ENCODE measurements at regions not wholly inside any gene's neighbourhood (a gene's known extent, or its start where the extent isn't known, plus 50 kb on each side); places are given as distances from the start of the nearest gene placed in this dataset.
"Not testable (repeated sequence)": the region's sequence is repeated elsewhere in the genome, so short reads cannot be mapped to it uniquely, and the experiment has no call there.

DNA sequence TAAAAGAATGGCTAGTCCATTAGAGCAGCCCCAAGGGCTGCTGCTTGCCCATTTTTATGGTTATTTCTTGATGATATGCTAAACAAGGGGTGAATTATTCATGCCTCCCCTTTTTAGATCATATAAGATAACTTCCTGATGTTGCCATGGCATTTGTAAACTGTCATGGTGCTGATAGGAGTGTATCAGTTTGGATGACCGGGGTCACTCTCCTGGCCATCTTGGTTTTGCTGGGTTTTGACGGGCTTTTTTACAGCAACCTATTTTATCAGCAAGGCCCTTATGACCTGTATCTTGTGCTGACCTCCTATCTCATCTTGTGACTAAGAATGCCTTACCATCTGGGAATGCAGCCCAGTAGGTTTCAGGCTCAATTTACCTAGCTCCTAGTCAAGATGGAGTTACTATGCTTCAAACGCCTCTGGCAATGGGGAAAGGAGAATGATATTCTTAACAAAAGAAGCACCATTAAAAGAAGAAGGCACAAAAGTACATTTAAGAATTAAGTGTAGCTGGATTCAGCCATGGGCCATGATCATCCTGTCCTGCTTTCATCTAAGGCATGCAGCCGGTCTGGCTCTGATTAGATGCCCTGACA lies 1156.0 kb downstream of the PCDH9 start:
- Histone ChIP-seq H3K4me3 (replicated peaks in 1 of 3; ENCODE audit: insufficient read depth in 1 of 3, low read depth in 1 of 3, low read length in 3 of 3) (no peak overlapping the region), H3K4me2 (ENCODE audit: insufficient read depth, low read length) (no peak overlapping the region), H3K9me1 (replicated peaks; ENCODE audit: control insufficient read depth, extremely low read depth, insufficient read depth, low read length) (no peaks in the 10 kb centered on the region), H3K79me2 (ENCODE audit: control insufficient read depth, insufficient read depth, low read length) (no peaks in the 10 kb centered on the region), H3K9me3 (replicated peaks; ENCODE audit: control insufficient read depth, insufficient read depth, low read length) (no peaks in the 10 kb centered on the region), H3K9ac (replicated peaks; ENCODE audit: extremely low read depth, insufficient read depth, low read length) (no peak overlapping the region), H3K4me1 (ENCODE audit: control insufficient read depth, extremely low read depth, insufficient read depth, low read length) (no peaks in the 10 kb centered on the region), H3K27me3 (ENCODE audit: control insufficient read depth in 2 of 2, insufficient read depth in 2 of 2, low read length in 2 of 2) (no peaks in the 10 kb centered on the region), H3K36me3 (ENCODE audit: control insufficient read depth in 2 of 2, extremely low read depth in 1 of 2, insufficient read depth in 2 of 2, low read length in 2 of 2) (no peaks in the 10 kb centered on the region), H2AFZ (ENCODE audit: low read depth, low read length) (no peak overlapping the region), H4K20me1 (replicated peaks; ENCODE audit: control insufficient read depth, extremely low read depth, insufficient read depth, low read length) (no peaks in the 10 kb centered on the region), H3K27ac (ENCODE audit: insufficient read depth, low read depth, low read length) (no peak overlapping the region)
- FAIRE-seq (no peak), DNase-seq (ENCODE audit: low read depth, low spot score) (no peak)
- POLR2A ChIA-PET = no interaction called here
- TF ChIP-seq POLR2A (IDR thresholded peaks at IDR 0.05; ENCODE audit: low read depth, low read length) = no peak
- TF ChIP-seq FOS (IDR thresholded peaks at IDR 0.05; ENCODE audit: borderline replicate concordance, insufficient read depth, low read length) = no peak
- TF ChIP-seq MAX (IDR thresholded peaks at IDR 0.05; ENCODE audit: insufficient read depth, insufficient read length) = no peak
- no peak for TF ChIP-seq POLR2AphosphoS5 (IDR thresholded peaks at IDR 0.05; ENCODE audit: insufficient read depth, low read depth, low read length)
- TF ChIP-seq EZH2 (IDR thresholded peaks at IDR 0.05; ENCODE audit: borderline replicate concordance, low read depth, low read length, severe bottlenecking) = no peak
- no peak for TF ChIP-seq CTCF (IDR thresholded peaks at IDR 0.05; ENCODE audit: extremely low read depth in 1 of 2, insufficient read depth in 1 of 2, low read depth in 1 of 2, low read length in 2 of 2)
- TF ChIP-seq MYC (IDR thresholded peaks at IDR 0.05; ENCODE audit: low read depth, low read length) = no peak
- no peak for TF ChIP-seq JUN (IDR thresholded peaks at IDR 0.05; ENCODE audit: borderline replicate concordance, insufficient read depth, insufficient read length, low read depth)
- TF ChIP-seq GATA2 (IDR thresholded peaks at IDR 0.05; ENCODE audit: insufficient read depth, insufficient read length, low read depth, low read length) = no peak
- intact Hi-C loops (cut with micrococcal nuclease) = no loop called here
- dilution Hi-C loops (cut with MboI; ENCODE audit: extremely low pct_ligation_motif_present, low sequenced_read_pairs) = no loop called here
- CTCF ChIA-PET = no interaction called here
- no TSS peak for BruUV-seq (replicated peaks)

DNA sequence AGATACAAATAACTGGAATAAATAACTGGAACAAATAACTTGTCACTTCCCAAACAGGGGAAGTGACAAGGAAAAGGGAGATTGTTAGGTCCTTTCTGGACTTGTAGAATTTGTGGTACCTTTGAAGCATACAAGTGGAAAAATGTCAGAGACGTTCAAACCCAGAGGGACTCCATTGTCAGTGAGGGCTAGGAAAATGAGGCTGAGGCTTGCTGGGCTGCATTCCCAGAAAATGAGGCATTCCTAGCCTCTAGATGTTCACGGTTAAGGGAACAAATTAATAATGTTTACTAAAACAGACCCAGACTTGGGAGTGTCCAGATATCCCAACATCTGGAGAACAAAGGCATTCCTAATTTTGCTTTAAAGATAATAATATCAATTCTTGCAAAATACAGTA lies 1158.0 kb downstream of the PCDH9 start:
- H3K9me3 ChIP-seq (replicated peaks; ENCODE audit: control insufficient read depth, insufficient read depth, low read length); H3K4me2 ChIP-seq (ENCODE audit: insufficient read depth, low read length); H3K9me1 ChIP-seq (replicated peaks; ENCODE audit: control insufficient read depth, extremely low read depth, insufficient read depth, low read length); H4K20me1 ChIP-seq (replicated peaks; ENCODE audit: control insufficient read depth, extremely low read depth, insufficient read depth, low read length); H3K27me3 ChIP-seq (ENCODE audit: control insufficient read depth in 2 of 2, insufficient read depth in 2 of 2, low read length in 2 of 2); H3K27ac ChIP-seq (ENCODE audit: insufficient read depth, low read depth, low read length); H3K4me3 ChIP-seq (replicated peaks in 1 of 3; ENCODE audit: insufficient read depth in 1 of 3, low read depth in 1 of 3, low read length in 3 of 3); DNase-seq (ENCODE audit: low read depth, low spot score); BruUV-seq (replicated peaks); H3K79me2 ChIP-seq (ENCODE audit: control insufficient read depth, insufficient read depth, low read length); H2AFZ ChIP-seq (ENCODE audit: low read depth, low read length); H3K4me1 ChIP-seq (ENCODE audit: control insufficient read depth, extremely low read depth, insufficient read depth, low read length); CTCF ChIA-PET; intact Hi-C loops (cut with micrococcal nuclease); POLR2A ChIA-PET; H3K36me3 ChIP-seq (ENCODE audit: control insufficient read depth in 2 of 2, extremely low read depth in 1 of 2, insufficient read depth in 2 of 2, low read length in 2 of 2); dilution Hi-C loops (cut with MboI; ENCODE audit: extremely low pct_ligation_motif_present, low sequenced_read_pairs); H3K9ac ChIP-seq (replicated peaks; ENCODE audit: extremely low read depth, insufficient read depth, low read length); FAIRE-seq: not testable (repeated sequence)

Data from endothelial cell of umbilical vein (primary cell).